GM19455 (cell line): ENCODE measurements at regions not wholly inside any gene's neighbourhood (a gene's known extent, or its start where the extent isn't known, plus 50 kb on each side); places are given as distances from the start of the nearest gene placed in this dataset.
A peak's percentile ranks its signal among the peaks of the same experiment; 100 is the strongest.

Experiments
- ATAC-seq: cut with Tn5 transposase; IDR thresholded peaks from one replicate; pipeline ENCODE4 v1.9.1; 2021; ENCODE audit not compliant: unreplicated experiment

DNA sequence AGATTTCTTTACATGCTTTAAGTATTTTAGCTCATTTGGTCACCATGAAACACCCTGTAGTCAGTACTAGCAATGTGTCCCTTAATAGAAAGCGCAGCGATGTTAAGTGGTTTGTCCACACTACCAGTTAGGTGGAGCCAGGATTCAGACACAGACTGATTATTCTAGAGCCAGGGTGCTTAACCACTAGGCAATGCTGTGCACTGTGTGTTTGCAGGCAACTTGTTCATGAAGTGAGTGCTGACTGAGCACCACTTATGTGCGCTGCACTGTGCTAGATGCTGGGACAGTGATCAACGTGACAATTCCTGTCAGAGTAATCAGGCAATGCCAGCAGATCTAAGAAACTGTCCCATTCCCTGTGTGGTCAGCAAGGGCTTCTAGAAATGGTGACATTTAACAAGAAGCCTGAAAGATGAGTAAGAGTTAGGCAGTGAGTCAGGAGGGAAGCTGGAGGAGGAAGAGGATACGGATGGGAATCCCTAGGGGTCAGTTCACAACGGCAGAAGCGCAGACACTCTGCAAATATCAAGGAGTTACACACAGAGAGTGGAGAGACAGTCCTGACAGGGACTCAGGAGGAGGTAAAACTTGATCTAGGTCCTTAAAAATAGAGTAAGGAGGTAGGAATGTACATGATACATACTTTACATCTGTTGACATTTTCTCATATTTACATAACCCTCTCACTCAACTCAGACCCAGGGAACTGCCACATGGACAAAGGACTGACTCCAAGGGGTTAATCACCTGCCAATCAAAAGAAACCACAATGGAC lies 69.7 kb upstream of the EGR2 start:
- ATAC-seq = no peak

GRCh38 chr10:62880162-62880561 lies 64.0 kb upstream of the EGR2 start:
- ATAC-seq = no peak

- no peak for ATAC-seq
Measured at GRCh38 chr10:62873866-62874265, 57.7 kb upstream of the EGR2 start.

DNA sequence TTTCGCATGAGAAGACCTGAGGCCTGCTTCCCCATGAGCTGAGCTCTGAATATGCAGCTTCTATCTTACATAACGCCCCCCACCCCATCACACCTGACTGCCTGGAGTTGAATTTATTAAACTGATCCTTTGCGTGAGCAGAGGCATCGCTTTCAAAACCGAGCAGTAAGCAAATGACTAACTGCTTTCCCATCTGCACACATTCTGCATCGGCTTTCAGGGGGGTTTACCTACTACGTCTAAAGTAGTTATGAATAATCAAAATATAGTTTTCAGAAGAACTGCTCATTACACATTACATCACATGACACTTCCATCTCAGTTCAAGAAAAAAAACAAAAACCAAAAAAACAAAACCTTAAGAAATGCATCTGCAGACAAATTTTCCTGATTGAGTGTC lies 54.7 kb upstream of the EGR2 start:
- peak; percentile 90 for ATAC-seq

GRCh38 chr10:62869958-62870357 lies 53.8 kb upstream of the EGR2 start:
- ATAC-seq = no peak

DNA sequence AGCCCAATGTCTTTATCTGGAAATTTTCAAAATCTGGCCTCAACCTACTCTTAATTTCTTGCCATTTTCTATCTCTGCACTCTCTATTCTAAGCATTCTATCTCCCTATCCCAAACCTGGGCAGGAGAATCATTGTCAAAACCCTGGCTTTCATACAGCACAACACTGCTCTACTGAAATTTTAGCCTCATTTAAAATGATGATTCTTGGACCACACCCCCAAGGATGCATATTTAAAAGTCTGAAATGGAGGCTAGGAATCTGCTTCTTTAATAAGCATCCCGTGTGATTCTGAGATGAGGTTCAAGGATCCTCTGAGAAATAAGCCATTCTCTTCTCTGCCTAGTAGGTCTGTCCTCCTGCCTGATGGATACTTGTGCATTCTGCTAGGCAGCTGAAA lies 50.8 kb upstream of the EGR2 start:
- ATAC-seq = no peak

DNA sequence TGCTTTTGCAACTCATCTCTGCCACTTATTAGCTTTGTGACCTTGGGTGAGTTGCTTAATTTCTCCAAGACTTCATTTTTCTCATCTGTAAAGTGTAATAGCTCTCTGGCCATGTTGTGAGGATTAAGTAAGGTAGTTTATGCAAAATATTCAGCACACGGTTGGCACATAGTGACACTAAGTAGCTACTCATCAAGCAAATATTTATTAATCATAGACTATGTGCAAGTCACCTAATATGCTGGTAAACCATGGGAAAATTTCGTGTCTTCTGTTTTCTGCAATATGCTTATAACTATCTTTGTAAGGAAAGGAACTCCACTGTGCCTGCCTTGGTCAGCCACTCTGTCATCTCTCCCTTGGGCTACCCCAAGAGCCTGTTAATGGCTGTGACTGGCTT lies 50.3 kb upstream of the EGR2 start:
- no peak for ATAC-seq
